MG63 (cell line): ENCODE measurements at regions not wholly inside any gene's neighbourhood (a gene's known extent, or its start where the extent isn't known, plus 50 kb on each side); places are given as distances from the start of the nearest gene placed in this dataset.
"Not testable (repeated sequence)": the region's sequence is repeated elsewhere in the genome, so short reads cannot be mapped to it uniquely, and the experiment has no call there.

ENCODE experiments used
- DNase-seq: peaks from one replicate; pipeline ENCODE4 v3.0.0-alpha.2; 2020
- H3K27me3 ChIP-seq: fragments of 250-450 bp; sonication (Bioruptor Pico); 2 replicates; pipeline ENCODE4 v1.5.1; 2020; ENCODE audit warnings: mild to moderate bottlenecking, moderate library complexity
- H3K36me3 ChIP-seq: fragments of 250-450 bp; sonication (Bioruptor Pico); 2 replicates; pipeline ENCODE4 v1.5.1; 2020; ENCODE audit warnings: mild to moderate bottlenecking, moderate library complexity
- H3K4me3 ChIP-seq: fragments of 250-450 bp; sonication (Bioruptor Pico); 2 replicates; pipeline ENCODE4 v1.5.1; 2020; ENCODE audit warnings: mild to moderate bottlenecking, moderate library complexity
- H3K9me3 ChIP-seq: fragments of 250-450 bp; sonication (Bioruptor Pico); 2 replicates; pipeline ENCODE4 v1.5.1; 2020; ENCODE audit warnings: mild to moderate bottlenecking, moderate library complexity

- Histone ChIP-seq H3K9me3 (no peaks in the 10 kb centered on the region), H3K4me3 (no peak overlapping the region), H3K36me3 (no peaks in the 10 kb centered on the region), H3K27me3 (no peaks in the 10 kb centered on the region)
- no peak for DNase-seq
Measured at GRCh38 chr10:108990441-108990840, 932.9 kb downstream of the XPNPEP1 start.

- Histone ChIP-seq H3K27me3 (no peaks in the 10 kb centered on the region), H3K9me3 (no peaks in the 10 kb centered on the region), H3K36me3 (no peaks in the 10 kb centered on the region), H3K4me3 (no peak overlapping the region)
- no peak for DNase-seq
Measured at GRCh38 chr10:108989976-108990375, 933.3 kb downstream of the XPNPEP1 start.

GRCh38 chr10:108982159-108982558 is 941.2 kb downstream of the XPNPEP1 start:
- no peak for DNase-seq

DNA sequence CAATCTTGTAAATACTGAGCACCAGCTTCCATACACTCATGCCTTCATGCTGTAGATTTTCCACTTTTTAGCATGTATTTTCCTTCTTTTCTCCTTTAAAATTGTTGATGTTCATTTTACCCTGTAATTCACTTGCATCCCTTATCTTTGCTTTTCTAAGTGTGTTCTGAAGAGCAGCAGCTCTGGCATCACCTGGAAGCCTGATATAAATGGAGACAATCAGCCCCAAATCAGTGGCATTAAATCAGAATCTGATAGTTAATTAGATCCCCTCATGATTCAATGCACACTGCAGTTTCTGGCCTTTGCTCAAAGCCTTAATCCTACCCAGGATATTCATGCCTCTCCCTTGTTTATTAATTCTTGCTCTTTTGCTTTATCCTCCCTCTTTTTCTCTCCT is 942.4 kb downstream of the XPNPEP1 start:
- Histone ChIP-seq H3K27me3 (no peaks in the 10 kb centered on the region), H3K9me3 (no peaks in the 10 kb centered on the region), H3K36me3 (no peaks in the 10 kb centered on the region), H3K4me3 (no peak overlapping the region)
- DNase-seq: no peak

More at GRCh38 chr10:108982159-108982558, 941.2 kb downstream of the XPNPEP1 start:
- no peaks in the 10 kb centered on the region for H3K27me3 ChIP-seq
- H3K9me3 ChIP-seq: no peaks in the 10 kb centered on the region
- H3K4me3 ChIP-seq: no peak overlapping the region
- H3K36me3 ChIP-seq: no peaks in the 10 kb centered on the region

DNA sequence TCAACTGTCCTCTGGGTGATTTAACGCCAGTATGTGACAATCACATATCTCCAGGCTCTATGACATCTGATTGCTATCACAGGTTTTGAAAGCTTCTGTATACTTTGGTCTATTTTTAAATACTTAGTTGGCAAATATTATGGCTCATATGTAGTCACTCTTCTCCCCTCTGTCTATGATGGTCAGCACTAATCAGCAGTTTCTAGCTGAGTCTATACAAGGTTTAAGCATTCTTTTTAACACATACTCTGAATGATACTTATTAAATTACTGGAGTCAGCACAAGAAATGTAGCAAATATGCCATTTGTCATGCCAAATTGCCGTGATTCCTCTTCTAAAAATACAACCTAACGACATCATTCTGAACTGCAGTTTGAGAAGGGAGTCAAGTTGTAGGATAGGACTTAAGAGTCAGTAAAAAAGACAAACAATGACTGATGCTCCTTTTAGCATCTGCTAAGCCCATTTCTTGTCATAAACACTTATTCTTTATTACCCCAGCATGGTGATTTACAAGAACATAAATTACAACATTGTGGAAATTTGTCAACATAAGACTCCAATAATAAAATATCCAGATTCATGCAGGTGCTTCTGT is 947.8 kb downstream of the XPNPEP1 start:
- no peak overlapping the region for H3K4me3 ChIP-seq
- no peaks in the 10 kb centered on the region for H3K36me3 ChIP-seq
- H3K9me3 ChIP-seq: no peaks in the 10 kb centered on the region
- DNase-seq: no peak
- H3K27me3 ChIP-seq: no peaks in the 10 kb centered on the region

DNA sequence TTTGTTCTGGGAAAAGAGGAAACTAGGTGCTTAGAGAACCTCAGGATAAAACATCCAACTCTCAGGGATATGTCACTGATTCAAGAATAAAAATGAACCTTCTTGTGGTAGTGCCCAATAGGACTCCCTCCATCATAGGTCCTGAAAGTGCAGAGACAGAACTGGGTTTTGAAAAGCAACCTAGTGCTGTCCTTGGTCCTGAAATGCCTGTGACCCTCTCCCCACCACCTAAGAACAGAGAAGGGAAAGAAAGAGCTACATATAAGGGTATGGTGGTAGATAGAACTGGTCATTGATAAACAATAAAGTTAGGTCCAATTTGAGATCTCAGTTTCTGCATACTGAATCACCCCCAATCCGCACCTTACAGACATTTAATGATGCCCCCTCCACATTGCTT is 953.3 kb downstream of the XPNPEP1 start:
- H3K27me3 ChIP-seq: no peaks in the 10 kb centered on the region
- H3K36me3 ChIP-seq: no peaks in the 10 kb centered on the region
- H3K9me3 ChIP-seq: no peaks in the 10 kb centered on the region
- no peak overlapping the region for H3K4me3 ChIP-seq
- DNase-seq: no peak

- Histone ChIP-seq H3K36me3 (no peaks in the 10 kb centered on the region), H3K9me3 (no peaks in the 10 kb centered on the region), H3K4me3 (no peak overlapping the region), H3K27me3 (no peaks in the 10 kb centered on the region)
- no peak for DNase-seq
Measured at GRCh38 chr10:108966411-108966810, 956.9 kb downstream of the XPNPEP1 start.

DNA sequence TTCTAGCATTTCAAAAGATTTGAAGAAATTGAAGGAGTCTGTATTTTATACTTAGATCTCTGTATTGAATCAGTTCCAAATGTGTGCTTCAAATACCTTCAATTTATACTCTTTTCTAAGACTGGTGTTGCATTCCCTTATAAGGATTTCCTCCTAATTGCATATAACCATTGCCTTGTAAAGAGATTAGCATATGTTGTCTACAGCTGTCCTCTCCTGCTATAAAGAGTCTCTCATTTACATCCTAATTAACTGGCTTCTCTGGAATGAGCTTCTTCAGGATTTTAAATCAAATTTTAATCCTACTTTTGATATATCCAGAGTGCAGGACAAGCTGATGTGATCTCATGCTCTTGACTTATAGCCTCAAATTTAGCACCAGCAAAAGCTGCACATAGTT is 957.3 kb downstream of the XPNPEP1 start:
- no peak for DNase-seq
- Histone ChIP-seq H3K4me3 (no peak overlapping the region), H3K36me3 (no peaks in the 10 kb centered on the region), H3K9me3 (no peaks in the 10 kb centered on the region), H3K27me3 (no peaks in the 10 kb centered on the region)

GRCh38 chr10:108962172-108962571 is 961.1 kb downstream of the XPNPEP1 start:
- no peak overlapping the region for H3K4me3 ChIP-seq
- no peaks in the 10 kb centered on the region for H3K9me3 ChIP-seq
- no peaks in the 10 kb centered on the region for H3K27me3 ChIP-seq
- DNase-seq: no peak
- H3K36me3 ChIP-seq: no peaks in the 10 kb centered on the region

GRCh38 chr10:108957681-108958080 is 965.6 kb downstream of the XPNPEP1 start:
- DNase-seq: peak; percentile 7

GRCh38 chr10:108956149-108956548 is 967.2 kb downstream of the XPNPEP1 start:
- no peak for DNase-seq
- H3K4me3 ChIP-seq: no peak overlapping the region
- H3K27me3 ChIP-seq: no peaks in the 10 kb centered on the region
- no peaks in the 10 kb centered on the region for H3K36me3 ChIP-seq
- H3K9me3 ChIP-seq: no peaks in the 10 kb centered on the region

More at GRCh38 chr10:108957681-108958080, 965.6 kb downstream of the XPNPEP1 start:
- Histone ChIP-seq H3K27me3 (no peaks in the 10 kb centered on the region), H3K9me3 (no peaks in the 10 kb centered on the region), H3K4me3 (no peak overlapping the region), H3K36me3 (no peaks in the 10 kb centered on the region)

DNA sequence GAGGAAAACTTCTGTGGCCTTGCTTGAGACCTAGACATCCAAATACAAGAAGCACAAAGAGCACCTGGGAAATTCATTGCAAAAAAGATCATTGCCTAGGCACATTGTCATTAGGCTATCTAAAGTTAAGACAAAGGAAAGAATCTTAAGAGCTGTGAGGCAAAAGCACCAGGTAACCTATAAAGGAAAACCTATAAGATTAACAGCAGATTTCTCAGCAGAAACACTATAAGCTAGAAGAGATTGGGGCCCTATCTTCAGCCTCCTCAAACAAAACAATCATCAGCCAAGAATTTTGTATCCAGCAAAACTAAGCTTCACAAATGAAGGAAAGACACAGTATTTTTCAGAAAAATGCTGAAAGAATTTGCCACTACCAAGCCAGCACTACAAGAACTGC is 1003.3 kb downstream of the XPNPEP1 start:
- not testable (repeated sequence) for H3K4me3 ChIP-seq, DNase-seq, H3K36me3 ChIP-seq, H3K27me3 ChIP-seq, H3K9me3 ChIP-seq

DNA sequence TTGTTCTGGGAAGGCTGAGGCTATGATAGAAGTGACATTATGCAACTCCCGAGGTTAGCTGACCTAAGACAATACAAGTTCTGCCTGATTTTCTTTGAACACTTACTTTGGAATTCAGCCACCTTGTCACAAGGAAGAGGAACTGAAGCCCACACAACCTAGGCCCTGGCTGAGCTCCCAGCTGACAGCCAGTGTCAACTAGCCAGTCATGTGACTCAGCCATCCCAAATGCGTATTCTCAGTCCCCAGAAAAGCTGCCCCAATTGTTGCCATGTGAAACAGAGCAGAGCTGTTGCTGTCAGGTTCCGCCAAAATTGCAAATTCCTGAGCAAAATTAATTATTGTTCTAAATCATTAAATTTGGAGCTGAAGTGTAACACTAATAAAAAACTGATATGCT is 1010.0 kb downstream of the XPNPEP1 start:
- H3K36me3 ChIP-seq: no peaks in the 10 kb centered on the region
- no peak overlapping the region for H3K4me3 ChIP-seq
- no peak for DNase-seq
- H3K27me3 ChIP-seq: no peaks in the 10 kb centered on the region
- no peaks in the 10 kb centered on the region for H3K9me3 ChIP-seq

DNA sequence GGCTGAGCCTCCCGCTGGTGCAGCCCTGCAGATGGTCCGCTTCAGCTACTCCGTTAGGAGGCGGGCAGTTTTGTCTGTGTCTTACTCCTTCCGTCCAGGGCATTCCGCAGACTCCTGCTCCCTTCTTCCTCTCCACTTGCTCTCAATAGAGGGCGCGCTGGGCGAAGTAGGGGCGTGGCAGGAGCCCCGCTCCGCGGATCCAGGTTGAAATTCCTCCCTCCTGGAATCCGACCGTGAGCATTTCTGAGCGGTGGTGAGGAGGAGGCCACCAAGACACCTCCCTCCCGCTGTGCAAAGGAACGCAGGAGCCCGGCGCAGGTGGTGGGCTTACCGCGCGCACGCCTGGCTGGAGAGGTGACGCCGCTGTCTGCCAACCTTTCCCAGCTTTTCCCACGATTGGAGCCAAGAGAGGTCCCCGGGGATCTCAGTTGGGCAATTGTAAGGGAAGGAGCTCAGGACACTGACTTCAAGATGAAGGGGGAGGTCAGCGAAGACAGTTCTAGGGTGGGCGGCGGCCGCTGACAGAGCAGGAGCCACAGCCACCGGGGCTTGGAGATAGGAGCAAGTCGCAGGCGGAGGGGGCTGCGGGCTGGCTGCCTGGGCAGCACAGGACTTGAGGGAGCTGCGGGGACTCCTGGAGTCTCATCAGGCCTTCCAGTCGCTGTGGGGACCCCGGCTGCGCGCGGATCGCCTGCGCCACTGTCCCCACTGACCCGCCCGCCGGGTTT is 1011.3 kb downstream of the XPNPEP1 start:
- Histone ChIP-seq H3K36me3 (no peaks in the 10 kb centered on the region), H3K27me3 (no peaks in the 10 kb centered on the region), H3K9me3 (no peaks in the 10 kb centered on the region), H3K4me3 (peak overlapping the region; percentile 27)
- peak; percentile 47 for DNase-seq

- Histone ChIP-seq H3K36me3 (no peaks in the 10 kb centered on the region), H3K4me3 (no peak overlapping the region), H3K9me3 (no peaks in the 10 kb centered on the region), H3K27me3 (no peaks in the 10 kb centered on the region)
- DNase-seq: no peak
Measured at GRCh38 chr10:108908096-108908495, 1015.2 kb downstream of the XPNPEP1 start.

DNA sequence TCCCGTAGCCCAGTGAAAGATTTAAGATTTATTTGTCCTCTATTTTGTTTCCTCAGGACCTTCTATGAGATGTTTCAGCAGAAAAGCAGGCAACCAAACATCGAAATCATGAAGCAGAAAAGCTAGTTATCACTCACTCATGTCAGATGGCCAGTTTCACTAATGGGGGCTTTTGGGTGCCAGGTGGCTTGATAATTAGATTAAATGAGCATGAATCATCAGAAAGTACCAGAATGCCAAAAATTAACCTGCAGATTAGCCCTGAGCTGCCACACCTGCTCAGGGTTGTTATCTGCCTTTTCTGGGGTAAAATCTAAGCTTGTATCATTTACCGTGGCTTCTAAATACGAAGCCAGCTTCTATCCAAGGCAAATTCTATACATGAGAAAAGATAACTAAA is 1017.5 kb downstream of the XPNPEP1 start:
- Histone ChIP-seq H3K36me3 (no peaks in the 10 kb centered on the region), H3K9me3 (no peaks in the 10 kb centered on the region), H3K4me3 (no peak overlapping the region), H3K27me3 (no peaks in the 10 kb centered on the region)
- DNase-seq: no peak

- Histone ChIP-seq H3K9me3 (no peaks in the 10 kb centered on the region), H3K36me3 (no peaks in the 10 kb centered on the region), H3K27me3 (no peaks in the 10 kb centered on the region), H3K4me3 (no peak overlapping the region)
- DNase-seq: no peak
Measured at GRCh38 chr10:108905171-108905570, 1018.1 kb downstream of the XPNPEP1 start.

- Histone ChIP-seq H3K27me3 (no peaks in the 10 kb centered on the region), H3K9me3 (no peaks in the 10 kb centered on the region), H3K4me3 (no peak overlapping the region), H3K36me3 (no peaks in the 10 kb centered on the region)
- DNase-seq: no peak
Measured at GRCh38 chr10:108904163-108904838, 1019.0 kb downstream of the XPNPEP1 start.
